H1 (cell line): ENCODE measurements at regions not wholly inside any gene's neighbourhood (a gene's known extent, or its start where the extent isn't known, plus 50 kb on each side); places are given as distances from the start of the nearest gene placed in this dataset.

ENCODE experiments used
- CTCF ChIA-PET: fragments of 300-600 bp; sonication (Branson Sonifier 250); formaldehyde crosslinking; loops from one replicate; lab custom pipeline; 2021; ENCODE audit not compliant: partially characterized antibody; lab: Charles Lee
- POLR2A ChIA-PET: fragments of 300-600 bp; sonication (Branson Sonifier 250); formaldehyde crosslinking; loops from one replicate; lab custom pipeline; 2021; ENCODE audit warnings: inconsistent platforms; ENCODE audit not compliant: partially characterized antibody; lab: Charles Lee
- DNase-seq, 2 experiments: peaks; one replicate each; pipeline versions ENCODE4 v3.0.0 to v3.0.0-alpha.2; 2010 to 2022; ENCODE audit warnings: low spot score in 2 of 2, low read depth in 1 of 2, mixed read lengths in 1 of 2
- FAIRE-seq: peaks from 2 replicates; lab custom pipeline; 2011; peaks lifted over from hg19 to GRCh38; lab: Jason Lieb, UNC
- H2AFZ ChIP-seq: 2 replicates; pipeline ENCODE4 v1.8.1; 2012; ENCODE audit warnings: low read length, inconsistent platforms
- H2AK5ac ChIP-seq: 2 replicates; pipeline ENCODE4 v1.6.1; 2013; ENCODE audit warnings: low read depth, low read length
- H2BK120ac ChIP-seq: replicated peaks from 2 replicates; pipeline ENCODE3; 2013; ENCODE audit warnings: low read depth, low read length, inconsistent platforms
- H2BK12ac ChIP-seq: 2 replicates; pipeline ENCODE4 v1.6.1; 2013; ENCODE audit warnings: low read depth, low read length
- H2BK15ac ChIP-seq: 2 replicates; pipeline ENCODE4 v1.6.1; 2013; ENCODE audit warnings: low read length
- H2BK20ac ChIP-seq: 2 replicates; pipeline ENCODE4 v1.6.1; 2013; ENCODE audit warnings: low read length
- H2BK5ac ChIP-seq: 2 replicates; pipeline ENCODE4 v1.6.1; 2013; ENCODE audit warnings: low read depth, low read length
- H3K14ac ChIP-seq: 2 replicates; pipeline ENCODE4 v1.6.1; 2013; ENCODE audit warnings: inconsistent platforms; ENCODE audit not compliant: insufficient read length
- H3K18ac ChIP-seq: 2 replicates; pipeline ENCODE4 v1.6.1; 2013; ENCODE audit warnings: low read length; ENCODE audit errors: extremely low read depth
- H3K23ac ChIP-seq: 2 replicates; pipeline ENCODE4 v1.6.1; 2013; ENCODE audit warnings: inconsistent platforms; ENCODE audit not compliant: insufficient read length
- H3K23me2 ChIP-seq: 2 replicates; pipeline ENCODE4 v1.6.1; 2013; ENCODE audit warnings: low read depth, low read length
- H3K27ac ChIP-seq: 2 replicates; pipeline ENCODE4 v1.6.1; 2011; ENCODE audit warnings: low read depth, low read length, inconsistent platforms
- H3K27me3 ChIP-seq, 4 experiments: replicated peaks in 1 of 4; 1 replicate in 1 of 4; 2 replicates in 3 of 4; pipeline versions ENCODE4 v1.6.1 to v1.8.1; 2011 to 2013; ENCODE audit warnings: low read length in 3 of 4, mild to moderate bottlenecking in 3 of 4, inconsistent platforms in 2 of 4, mixed read lengths in 2 of 4, moderate library complexity in 1 of 4; ENCODE audit not compliant: control insufficient read depth in 3 of 4, insufficient read depth in 3 of 4; ENCODE audit errors: extremely low read depth in 1 of 4
- H3K36me3 ChIP-seq, 4 experiments: 2 replicates each; pipeline versions ENCODE4 v1.6.1 to v1.8.1; 2011 to 2013; ENCODE audit warnings: mild to moderate bottlenecking in 4 of 4, low read length in 3 of 4, moderate library complexity in 2 of 4, control low read depth in 1 of 4, inconsistent platforms in 1 of 4; ENCODE audit not compliant: insufficient read depth in 4 of 4, control insufficient read depth in 2 of 4
- H3K4ac ChIP-seq: replicated peaks from 2 replicates; pipeline ENCODE3; 2013; ENCODE audit warnings: low read length, low read depth, mixed read lengths, inconsistent platforms; ENCODE audit not compliant: insufficient read length
- H3K4me1 ChIP-seq, 4 experiments: replicated peaks in 1 of 4; 1 replicate in 1 of 4; 2 replicates in 3 of 4; pipeline versions ENCODE4 v1.6.1 to v1.8.1; 2011 to 2013; ENCODE audit warnings: low read length in 3 of 4, inconsistent platforms in 2 of 4, mixed read lengths in 1 of 4; ENCODE audit not compliant: insufficient read depth in 4 of 4, control insufficient read depth in 3 of 4
- H3K4me2 ChIP-seq, 2 experiments: 2 replicates each; pipeline versions ENCODE4 v1.6.1 to v1.8.1; 2011 to 2013; ENCODE audit warnings: low read depth in 2 of 2, low read length in 2 of 2, control low read depth in 1 of 2, inconsistent platforms in 1 of 2, mild to moderate bottlenecking in 1 of 2; ENCODE audit not compliant: insufficient read depth in 1 of 2
- H3K4me3 ChIP-seq, 4 experiments: fragments of 200-600, 300-600 bp in 1 of 4; sonication (generic), shearing (Covaris generic), sonication (Bioruptor Twin) in 1 of 4; 2 replicates each; pipeline versions ENCODE4 v1.5.1 to v1.8.1; 2011 to 2016; ENCODE audit warnings: low read length in 4 of 4, low read depth in 3 of 4, control low read depth in 2 of 4, inconsistent platforms in 2 of 4, mild to moderate bottlenecking in 2 of 4, mixed read lengths in 1 of 4, moderate library complexity in 1 of 4; ENCODE audit not compliant: insufficient read depth in 2 of 4; ENCODE audit errors: extremely low read depth in 1 of 4
- H3K56ac ChIP-seq: replicated peaks from 2 replicates; pipeline ENCODE3; 2013; ENCODE audit warnings: low read depth, mild to moderate bottlenecking, mixed read lengths, low read length, inconsistent platforms; ENCODE audit not compliant: insufficient read length
- H3K79me1 ChIP-seq: 2 replicates; pipeline ENCODE4 v1.6.1; 2013; ENCODE audit warnings: low read depth, low read length, control low read depth
- H3K79me2 ChIP-seq, 2 experiments: 2 replicates each; pipeline versions ENCODE4 v1.6.1 to v1.8.1; 2012 to 2013; ENCODE audit warnings: low read length in 2 of 2, mild to moderate bottlenecking in 2 of 2, inconsistent platforms in 1 of 2; ENCODE audit not compliant: insufficient read depth in 2 of 2, control insufficient read depth in 1 of 2
- H3K9ac ChIP-seq, 4 experiments: replicated peaks in 1 of 4; 1 replicate in 1 of 4; 2 replicates in 3 of 4; pipeline versions ENCODE4 v1.6.1 to v1.8.1; 2011 to 2013; ENCODE audit warnings: low read depth in 3 of 4, low read length in 3 of 4, control low read depth in 2 of 4, mild to moderate bottlenecking in 2 of 4, moderate library complexity in 2 of 4, inconsistent platforms in 1 of 4; ENCODE audit errors: extremely low read depth in 1 of 4
- H3K9me3 ChIP-seq, 2 experiments: 2 replicates each; pipeline versions ENCODE4 v1.6.1 to v1.8.1; 2012 to 2013; ENCODE audit warnings: mild to moderate bottlenecking in 2 of 2, moderate library complexity in 2 of 2, control low read depth in 1 of 2, inconsistent platforms in 1 of 2, low read depth in 1 of 2, low read length in 1 of 2, mixed read lengths in 1 of 2; ENCODE audit not compliant: insufficient read depth in 2 of 2
- H4K20me1 ChIP-seq, 2 experiments: replicated peaks in 1 of 2; 2 replicates each; pipeline versions ENCODE3 to v1.8.1; 2011 to 2013; ENCODE audit warnings: inconsistent platforms in 2 of 2, low read length in 2 of 2, mild to moderate bottlenecking in 1 of 2; ENCODE audit not compliant: insufficient read depth in 2 of 2, control insufficient read depth in 1 of 2
- H4K5ac ChIP-seq: 2 replicates; pipeline ENCODE4 v1.6.1; 2013; ENCODE audit warnings: low read length, low read depth, mixed read lengths, inconsistent platforms; ENCODE audit not compliant: insufficient read length
- H4K8ac ChIP-seq: 2 replicates; pipeline ENCODE4 v1.8.0; 2013; ENCODE audit warnings: mild to moderate bottlenecking, moderate library complexity, low read length, inconsistent platforms; ENCODE audit not compliant: insufficient read depth; ENCODE audit errors: extremely low read depth
- H4K91ac ChIP-seq: replicated peaks from 2 replicates; pipeline ENCODE3; 2013; ENCODE audit warnings: low read length, mixed read lengths, inconsistent platforms; ENCODE audit not compliant: insufficient read length
- HDAC6 ChIP-seq: IDR thresholded peaks from one replicate; pipeline ENCODE4 v1.7.1; 2012; ENCODE audit warnings: low read depth, mild to moderate bottlenecking, inconsistent platforms, low read length, moderate library complexity
- POLR2AphosphoS5 ChIP-seq: IDR thresholded peaks from 2 replicates; pipeline ENCODE4 v1.6.1; 2011; ENCODE audit warnings: low read depth, low read length
- RBBP5 ChIP-seq: IDR thresholded peaks from 2 replicates; pipeline ENCODE4 v1.7.1; 2012; ENCODE audit warnings: low read depth, mild to moderate bottlenecking, inconsistent platforms, low read length, moderate library complexity, borderline replicate concordance
- RNF2 ChIP-seq: fragments of 200-900, 300-1000 bp; sonication (generic); IDR thresholded peaks from 2 replicates; pipeline ENCODE4 v1.7.1; 2016; ENCODE audit warnings: borderline replicate concordance, low read depth, mild to moderate bottlenecking, antibody characterized with exemption, low read length; ENCODE audit not compliant: poor library complexity, severe bottlenecking; ENCODE audit errors: missing control alignments
- SP2 ChIP-seq: IDR thresholded peaks from 2 replicates; pipeline ENCODE4 v1.6.1; 2012; ENCODE audit warnings: mild to moderate bottlenecking, low read length, inconsistent platforms
- SRF ChIP-seq: IDR thresholded peaks from 2 replicates; pipeline ENCODE4 v1.6.1; 2011; ENCODE audit warnings: mild to moderate bottlenecking, low read depth, low read length, moderate library complexity
- TCF12 ChIP-seq: IDR thresholded peaks from 2 replicates; pipeline ENCODE4 v1.6.1; 2011; ENCODE audit warnings: low read depth, mild to moderate bottlenecking, low read length
- TEAD4 ChIP-seq: IDR thresholded peaks from 2 replicates; pipeline ENCODE4 v1.6.1; 2012; ENCODE audit warnings: low read depth, low read length, inconsistent platforms, mixed read lengths
- WGBS, 2 experiments: shearing (Covaris generic) in 1 of 2; methylation state at CpG; one replicate each; pipeline versions ENCODE4 v1.1.6 to v1.1.7; 2013 to 2015; ENCODE audit warnings: low lambda C conversion rate in 2 of 2, mixed read lengths in 2 of 2, inconsistent platforms in 1 of 2, low coverage in 1 of 2, missing lambda C conversion rate in 1 of 2; ENCODE audit not compliant: insufficient replicate concordance in 2 of 2, insufficient coverage in 1 of 2, insufficient read length in 1 of 2; ENCODE audit errors: extremely low coverage in 1 of 2, missing lambda C conversion rate in 1 of 2; 5-methylcytosine and 5-hydroxymethylcytosine counted together
- TF ChIP-seq, protein P1 (sequence below): IDR thresholded peaks from 2 replicates; pipeline ENCODE4 v1.6.1; 2012; ENCODE audit warnings: low read length, inconsistent platforms
- TF ChIP-seq, protein P2 (sequence below), 3 experiments: IDR thresholded peaks; 1 replicate in 2 of 3; 2 replicates in 1 of 3; pipeline versions ENCODE4 v1.5.1 to v1.6.1; 2011; ENCODE audit warnings: low read length in 3 of 3, mild to moderate bottlenecking in 3 of 3, inconsistent platforms in 2 of 3, low read depth in 1 of 3, moderate library complexity in 1 of 3; ENCODE audit not compliant: insufficient read depth in 1 of 3; ENCODE audit errors: control extremely low read depth in 1 of 3

DNA sequence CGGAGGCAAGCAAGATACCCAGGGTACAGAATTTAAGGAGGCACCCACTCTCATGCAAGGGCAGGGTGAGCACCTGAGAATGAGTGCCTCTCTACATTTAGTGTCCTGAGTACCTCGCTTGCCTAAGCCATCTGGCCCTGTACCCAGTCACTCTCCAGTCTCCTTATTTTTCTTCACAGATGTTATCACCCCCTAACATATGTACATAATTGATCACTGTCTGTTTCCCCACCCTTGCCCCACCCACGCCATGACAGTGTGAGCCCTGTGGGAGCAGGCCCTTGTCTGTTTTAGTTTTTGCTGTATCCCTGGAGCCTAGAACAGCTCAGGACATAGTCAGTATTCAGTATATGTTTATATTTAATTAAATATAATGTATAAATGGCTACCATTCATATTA is 113.6 kb downstream of the SPRY1 start:
- no peak for DNase-seq
- no peak overlapping the region for H3K56ac ChIP-seq
- H4K8ac ChIP-seq = no peak overlapping the region
- no peak overlapping the region for H4K91ac ChIP-seq
- no peaks in the 10 kb centered on the region for H4K20me1 ChIP-seq
- no peak overlapping the region for H2BK5ac ChIP-seq
- peaks cover 6 to 10% (median 8%) of the 10 kb centered on the region in 4 experiments for H3K4me1 ChIP-seq
- no peaks in the 10 kb centered on the region for H3K79me1 ChIP-seq
- no peak overlapping the region for H2BK12ac ChIP-seq
- no peak overlapping the region for H2BK15ac ChIP-seq
- H3K27me3 ChIP-seq = no peaks in the 10 kb centered on the region; a peak in 2 of 7 replicates
- H3K4me2 ChIP-seq = no peak overlapping the region
- H3K23me2 ChIP-seq = peaks cover 2% of the 10 kb centered on the region; the same call in 1 of the 2 replicates
- no peak for FAIRE-seq
- H2AK5ac ChIP-seq = 0 out of 2 replicates have a peak overlapping the region, but pooled peaks have one; percentile 39
- H3K36me3 ChIP-seq = no peaks in the 10 kb centered on the region
- ChIA-PET CTCF (interaction anchor here (0.8 kb wide), 1 partner anchor 31 kb away, joined by 4 read pairs; no protein-coding TSS in a partner anchor), POLR2A (no interaction called here)
- H3K23ac ChIP-seq = no peak overlapping the region
- H3K4me3 ChIP-seq = no peak overlapping the region
- H2AFZ ChIP-seq = no peak overlapping the region
- H3K9me3 ChIP-seq = no peaks in the 10 kb centered on the region
- H3K4ac ChIP-seq = no peak overlapping the region
- H2BK120ac ChIP-seq = no peak overlapping the region
- no peak overlapping the region for H2BK20ac ChIP-seq
- WGBS, 2 experiments = 84% methylated on average over 3 of the region's 3 CpGs; no CpG with 5 or more reads in 1 of the 2 experiments
- no peaks in the 10 kb centered on the region for H3K79me2 ChIP-seq
- H3K18ac ChIP-seq = no peak overlapping the region
- H3K14ac ChIP-seq = no peak overlapping the region
- H3K9ac ChIP-seq = no peak overlapping the region
- H4K5ac ChIP-seq = no peak overlapping the region
- H3K27ac ChIP-seq = no peak overlapping the region
- TF ChIP-seq SRF = no peak
- TF ChIP-seq, protein P1, sequence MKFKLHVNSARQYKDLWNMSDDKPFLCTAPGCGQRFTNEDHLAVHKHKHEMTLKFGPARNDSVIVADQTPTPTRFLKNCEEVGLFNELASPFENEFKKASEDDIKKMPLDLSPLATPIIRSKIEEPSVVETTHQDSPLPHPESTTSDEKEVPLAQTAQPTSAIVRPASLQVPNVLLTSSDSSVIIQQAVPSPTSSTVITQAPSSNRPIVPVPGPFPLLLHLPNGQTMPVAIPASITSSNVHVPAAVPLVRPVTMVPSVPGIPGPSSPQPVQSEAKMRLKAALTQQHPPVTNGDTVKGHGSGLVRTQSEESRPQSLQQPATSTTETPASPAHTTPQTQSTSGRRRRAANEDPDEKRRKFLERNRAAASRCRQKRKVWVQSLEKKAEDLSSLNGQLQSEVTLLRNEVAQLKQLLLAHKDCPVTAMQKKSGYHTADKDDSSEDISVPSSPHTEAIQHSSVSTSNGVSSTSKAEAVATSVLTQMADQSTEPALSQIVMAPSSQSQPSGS = no peak
- TF ChIP-seq TCF12 = no peak
- TF ChIP-seq RBBP5 = no peak
- TF ChIP-seq SP2 = no peak
- TF ChIP-seq HDAC6 = no peak
- TF ChIP-seq, protein P2, sequence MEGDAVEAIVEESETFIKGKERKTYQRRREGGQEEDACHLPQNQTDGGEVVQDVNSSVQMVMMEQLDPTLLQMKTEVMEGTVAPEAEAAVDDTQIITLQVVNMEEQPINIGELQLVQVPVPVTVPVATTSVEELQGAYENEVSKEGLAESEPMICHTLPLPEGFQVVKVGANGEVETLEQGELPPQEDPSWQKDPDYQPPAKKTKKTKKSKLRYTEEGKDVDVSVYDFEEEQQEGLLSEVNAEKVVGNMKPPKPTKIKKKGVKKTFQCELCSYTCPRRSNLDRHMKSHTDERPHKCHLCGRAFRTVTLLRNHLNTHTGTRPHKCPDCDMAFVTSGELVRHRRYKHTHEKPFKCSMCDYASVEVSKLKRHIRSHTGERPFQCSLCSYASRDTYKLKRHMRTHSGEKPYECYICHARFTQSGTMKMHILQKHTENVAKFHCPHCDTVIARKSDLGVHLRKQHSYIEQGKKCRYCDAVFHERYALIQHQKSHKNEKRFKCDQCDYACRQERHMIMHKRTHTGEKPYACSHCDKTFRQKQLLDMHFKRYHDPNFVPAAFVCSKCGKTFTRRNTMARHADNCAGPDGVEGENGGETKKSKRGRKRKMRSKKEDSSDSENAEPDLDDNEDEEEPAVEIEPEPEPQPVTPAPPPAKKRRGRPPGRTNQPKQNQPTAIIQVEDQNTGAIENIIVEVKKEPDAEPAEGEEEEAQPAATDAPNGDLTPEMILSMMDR (IDR thresholded peaks at IDR 0.05; ENCODE audit: control extremely low read depth in 1 of 3, insufficient read depth in 1 of 3, low read depth in 1 of 3, low read length in 3 of 3) = no peak
- no peak for TF ChIP-seq RNF2
- no peak for TF ChIP-seq POLR2AphosphoS5
- TF ChIP-seq TEAD4 = no peak
